HG03442 (cell line): ENCODE measurements at regions not wholly inside any gene's neighbourhood (a gene's known extent, or its start where the extent isn't known, plus 50 kb on each side); places are given as distances from the start of the nearest gene placed in this dataset.
A peak's percentile ranks its signal among the peaks of the same experiment; 100 is the strongest.

Experiments
- ATAC-seq: cut with Tn5 transposase; IDR thresholded peaks from one replicate; pipeline ENCODE4 v1.9.1; 2021; ENCODE audit warnings: mild to moderate bottlenecking, moderate library complexity; ENCODE audit not compliant: unreplicated experiment

GRCh38 chr6:113570641-113571040 is 286.5 kb upstream of the MARCKS start:
- no peak for ATAC-seq

GRCh38 chr6:113574147-113574546 is 283.0 kb upstream of the MARCKS start:
- ATAC-seq: no peak

GRCh38 chr6:113576310-113576709 is 280.8 kb upstream of the MARCKS start:
- no peak for ATAC-seq

- no peak for ATAC-seq
Observed at GRCh38 chr6:113578691-113579090, 278.5 kb upstream of the MARCKS start.

- ATAC-seq: no peak
Observed at GRCh38 chr6:113584767-113585166, 272.4 kb upstream of the MARCKS start.

GRCh38 chr6:113585246-113585645 is 271.9 kb upstream of the MARCKS start:
- ATAC-seq: no peak

- ATAC-seq: no peak
Observed at GRCh38 chr6:113586413-113587077, 270.6 kb upstream of the MARCKS start.

GRCh38 chr6:113587078-113587699 is 270.0 kb upstream of the MARCKS start:
- ATAC-seq: no peak

- no peak for ATAC-seq
Observed at GRCh38 chr6:113588646-113589045, 268.5 kb upstream of the MARCKS start.

GRCh38 chr6:113591896-113592827 is 265.0 kb upstream of the MARCKS start:
- ATAC-seq: no peak

- no peak for ATAC-seq
Observed at GRCh38 chr6:113594726-113595125, 262.4 kb upstream of the MARCKS start.

- no peak for ATAC-seq
Observed at GRCh38 chr6:113595911-113596376, 261.2 kb upstream of the MARCKS start.

GRCh38 chr6:113596387-113597230 is 260.5 kb upstream of the MARCKS start:
- peak; percentile 30 for ATAC-seq

- ATAC-seq: peak; percentile 58
Observed at GRCh38 chr6:113597231-113597583, 259.9 kb upstream of the MARCKS start.

- no peak for ATAC-seq
Observed at GRCh38 chr6:113598786-113599185, 258.4 kb upstream of the MARCKS start.

GRCh38 chr6:113599444-113599843 is 257.7 kb upstream of the MARCKS start:
- no peak for ATAC-seq

- ATAC-seq: no peak
Observed at GRCh38 chr6:113600551-113601339, 256.4 kb upstream of the MARCKS start.

GRCh38 chr6:113607821-113608545 is 249.2 kb upstream of the MARCKS start:
- no peak for ATAC-seq

GRCh38 chr6:113610377-113610988 is 246.7 kb upstream of the MARCKS start:
- ATAC-seq: no peak
